Hypothalamus (tissue), 51 donors: ENCODE measurements at regions not wholly inside any gene's neighbourhood (a gene's known extent, or its start where the extent isn't known, plus 50 kb on each side); places are given as distances from the start of the nearest gene placed in this dataset.

Experiments
- DNase-seq, 51 donors: peaks; one replicate each; lab custom pipeline; 2025; lab: John Stamatoyannopoulos, UW

GRCh38 chr9:108565651-108566378 lies 290.0 kb downstream of the ACTL7B start:
- peak in 26 of 51 donors; percentile 1 to 81 (median 24) for DNase-seq

- DNase-seq, result no peak
Measured at GRCh38 chr9:108562176-108562575, 293.6 kb downstream of the ACTL7B start.

- DNase-seq, result no peak
Measured at GRCh38 chr9:108559432-108559831, 296.4 kb downstream of the ACTL7B start.

GRCh38 chr9:108554831-108555230 lies 301.0 kb downstream of the ACTL7B start:
- DNase-seq, result no peak

GRCh38 chr9:108553111-108553635 lies 302.6 kb downstream of the ACTL7B start:
- DNase-seq, result no peak

- DNase-seq, result no peak
Measured at GRCh38 chr9:108552459-108553040, 303.2 kb downstream of the ACTL7B start.

- DNase-seq, result no peak
Measured at GRCh38 chr9:108551030-108551841, 304.6 kb downstream of the ACTL7B start.

- DNase-seq, result peak in 1 of 51 donors; percentile 1
Measured at GRCh38 chr9:108550106-108550505, 305.7 kb downstream of the ACTL7B start.

- DNase-seq, result no peak
Measured at GRCh38 chr9:108549184-108549583, 306.6 kb downstream of the ACTL7B start.

GRCh38 chr9:108547411-108548135 lies 308.2 kb downstream of the ACTL7B start:
- DNase-seq, result no peak

- no peak for DNase-seq
Measured at GRCh38 chr9:108546215-108546614, 309.6 kb downstream of the ACTL7B start.

GRCh38 chr9:108545436-108545835 lies 310.4 kb downstream of the ACTL7B start:
- DNase-seq, result no peak

- DNase-seq, result no peak
Measured at GRCh38 chr9:108544866-108545265, 310.9 kb downstream of the ACTL7B start.

GRCh38 chr9:108543251-108543778 lies 312.5 kb downstream of the ACTL7B start:
- no peak for DNase-seq

GRCh38 chr9:108537756-108538155 lies 318.0 kb downstream of the ACTL7B start:
- no peak for DNase-seq

- no peak for DNase-seq
Measured at GRCh38 chr9:108536836-108537601, 318.8 kb downstream of the ACTL7B start.

GRCh38 chr9:108535526-108535925 lies 320.3 kb downstream of the ACTL7B start:
- DNase-seq, result peak in 3 of 51 donors; percentile 0 to 3 (median 1)

- DNase-seq, result no peak
Measured at GRCh38 chr9:108534741-108535140, 321.0 kb downstream of the ACTL7B start.

- DNase-seq, result no peak
Measured at GRCh38 chr9:108530141-108530540, 325.6 kb downstream of the ACTL7B start.

- no peak for DNase-seq
Measured at GRCh38 chr9:108528231-108528630, 327.6 kb downstream of the ACTL7B start.
